ENCODE measurements at regions not wholly inside any gene's neighbourhood (a gene's known extent, or its start where the extent isn't known, plus 50 kb on each side); places are given as distances from the start of the nearest gene placed in this dataset.
A peak's percentile ranks its signal among the peaks of the same experiment; 100 is the strongest.

GRCh38 chr7:26443751-26444150, 152.1 kb downstream of the SNX10 start:
- no peak overlapping the region for H3K27ac ChIP-seq
- no peak for TF ChIP-seq CTCF (IDR thresholded peaks at IDR 0.05)
- intact Hi-C loops (cut with DNase I), result no loop called here
- DNase-seq, result no peak
- H3K36me3 ChIP-seq, result no peaks in the 10 kb centered on the region
- H3K9me3 ChIP-seq, result no peaks in the 10 kb centered on the region
- peaks cover 0 to 20% (median 0%) of the 10 kb centered on the region in 7 donors for H3K27me3 ChIP-seq
- H3K4me3 ChIP-seq, result no peak overlapping the region
- ATAC-seq, result no peak
- no peaks in the 10 kb centered on the region for H3K4me1 ChIP-seq
- 86 to 87% methylated on average over 4 of the region's 4 CpGs for WGBS, 2 donors

- H3K27ac ChIP-seq, result no peak overlapping the region
- no peak overlapping the region for H3K4me3 ChIP-seq
- no peak for DNase-seq
- 73 to 81% methylated on average over 2 of the region's 2 CpGs for WGBS, 2 donors
- ATAC-seq, result no peak
- TF ChIP-seq CTCF (IDR thresholded peaks at IDR 0.05), result no peak
- H3K36me3 ChIP-seq, result no peaks in the 10 kb centered on the region
- peaks cover 0 to 20% (median 0%) of the 10 kb centered on the region in 7 donors for H3K27me3 ChIP-seq
- H3K4me1 ChIP-seq, result no peaks in the 10 kb centered on the region
- no peaks in the 10 kb centered on the region for H3K9me3 ChIP-seq
- intact Hi-C loops (cut with DNase I), result no loop called here
Observed at GRCh38 chr7:26444555-26444954, 152.9 kb downstream of the SNX10 start.

GRCh38 chr7:26447116-26447515, 155.5 kb downstream of the SNX10 start:
- Histone ChIP-seq H3K27me3 (peaks cover 0 to 20% (median 0%) of the 10 kb centered on the region in 7 donors), H3K4me3 (no peak overlapping the region), H3K9me3 (no peaks in the 10 kb centered on the region), H3K4me1 (no peaks in the 10 kb centered on the region), H3K27ac (no peak overlapping the region), H3K36me3 (no peaks in the 10 kb centered on the region)
- intact Hi-C loops (cut with DNase I), result no loop called here
- no peak for DNase-seq
- WGBS, 2 donors, result 69 to 80% methylated on average over 1 of the region's 1 CpG
- TF ChIP-seq CTCF (IDR thresholded peaks at IDR 0.05), result no peak
- ATAC-seq, result no peak

GRCh38 chr7:26449175-26450165, 157.8 kb downstream of the SNX10 start:
- H3K36me3 ChIP-seq, result no peaks in the 10 kb centered on the region
- H3K4me3 ChIP-seq, result no peak overlapping the region
- no peak for TF ChIP-seq CTCF (IDR thresholded peaks at IDR 0.05)
- H3K27ac ChIP-seq, result no peak overlapping the region
- intact Hi-C loops (cut with DNase I), result no loop called here
- H3K9me3 ChIP-seq, result no peaks in the 10 kb centered on the region
- WGBS, 2 donors, result 59 to 62% methylated on average over 12 of the region's 12 CpGs
- no peaks in the 10 kb centered on the region for H3K4me1 ChIP-seq
- DNase-seq (no peak), ATAC-seq (peak in 1 of 8 donors; percentile 20)
- H3K27me3 ChIP-seq, result peaks cover 0 to 7% (median 0%) of the 10 kb centered on the region in 7 donors

Data from heart right ventricle (tissue), 16 donors.